K562 (cell line): ENCODE measurements at regions not wholly inside any gene's neighbourhood (a gene's known extent, or its start where the extent isn't known, plus 50 kb on each side); places are given as distances from the start of the nearest gene placed in this dataset.

ENCODE experiments used
- ATAC-seq: fragments of 200-7000 bp; cut with Tn5 transposase; 3 replicates; pipeline ENCODE4 v1.9.1; 2020; ENCODE audit warnings: moderate library complexity
- BruUV-seq: library from RNA; stranded (reverse); fragments of 400-500 nt; replicated peaks from 2 replicates; lab custom pipeline; 2021; lab: Mats Ljungman, UMichigan
- CTCF ChIA-PET: fragments of 300-600 bp; formaldehyde crosslinking; extraction: SDS; loops from one replicate; lab custom pipeline; 2021; ENCODE audit warnings: low intra/inter-chr PET ratio; lab: Yijun Ruan, JAX
- POLR2A ChIA-PET: fragments of 300-600, 350-650 bp; sonication (Branson Sonifier 250); formaldehyde crosslinking; extraction: SDS; loops from one replicate; lab custom pipeline; 2021; ENCODE audit warnings: antibody characterized with exemption, inconsistent platforms; lab: Yijun Ruan, JAX
- DNase-seq, 4 experiments: peaks; one replicate each; pipeline versions ENCODE4 v3.0.0 to v3.0.0-alpha.2; 2011 to 2018; ENCODE audit warnings: low spot score in 3 of 4, mixed read lengths in 3 of 4; ENCODE audit errors: extremely low read depth in 1 of 4
- FAIRE-seq: peaks from 2 replicates; lab custom pipeline; 2011; peaks lifted over from hg19 to GRCh38; lab: Jason Lieb, UNC
- H2AFZ ChIP-seq: 2 replicates; pipeline ENCODE4 v1.6.0; 2011; ENCODE audit warnings: low read depth, low read length, control low read depth, inconsistent platforms
- H3K27ac ChIP-seq: fragments of 200-600 bp; 3 replicates; pipeline ENCODE4 v1.8.0; 2011; ENCODE audit warnings: low read depth, mild to moderate bottlenecking, control low read depth, inconsistent platforms, low read length, moderate library complexity, mixed read lengths; ENCODE audit errors: extremely low read depth
- H3K27me3 ChIP-seq, 2 experiments: fragments of 300-600 bp in 1 of 2; 2 replicates in 1 of 2; 3 replicates in 1 of 2; pipeline versions ENCODE4 v1.6.0 to v1.8.0; 2011; ENCODE audit warnings: inconsistent platforms in 2 of 2, low read length in 2 of 2, mild to moderate bottlenecking in 1 of 2, mixed read lengths in 1 of 2, moderate library complexity in 1 of 2; ENCODE audit not compliant: control insufficient read depth in 2 of 2, insufficient read depth in 2 of 2
- H3K36me3 ChIP-seq: fragments of 300-600 bp; 3 replicates; pipeline ENCODE4 v1.8.0; 2011; ENCODE audit warnings: mild to moderate bottlenecking, low read length, inconsistent platforms; ENCODE audit not compliant: control insufficient read depth, insufficient read depth
- H3K4me1 ChIP-seq, 2 experiments: fragments of 200-600 bp in 1 of 2; replicated peaks in 1 of 2; 2 replicates in 1 of 2; 3 replicates in 1 of 2; pipeline versions ENCODE4 v1.5.1 to v1.8.0; 2011; ENCODE audit warnings: inconsistent platforms in 2 of 2, low read length in 2 of 2, mild to moderate bottlenecking in 1 of 2, mixed read lengths in 1 of 2, moderate library complexity in 1 of 2; ENCODE audit not compliant: control insufficient read depth in 2 of 2, insufficient read depth in 2 of 2
- H3K4me2 ChIP-seq: 2 replicates; pipeline ENCODE4 v1.6.1; 2011; ENCODE audit warnings: low read length, control low read depth, inconsistent platforms, mixed read lengths; ENCODE audit not compliant: insufficient read depth
- H3K4me3 ChIP-seq: fragments of 200-600 bp; sonication (generic), shearing (Covaris generic); 2 replicates; pipeline ENCODE4 v1.5.1; 2016; ENCODE audit warnings: control low read depth, inconsistent platforms
- H3K79me2 ChIP-seq: fragments of 200-600 bp; 3 replicates; pipeline ENCODE4 v1.8.0; 2011; ENCODE audit warnings: low read length, inconsistent platforms; ENCODE audit not compliant: control insufficient read depth, insufficient read depth
- H3K9ac ChIP-seq, 2 experiments: 2 replicates each; pipeline versions ENCODE4 v1.6.0 to v1.6.1; 2011; ENCODE audit warnings: low read depth in 2 of 2, low read length in 2 of 2, control low read depth in 1 of 2, inconsistent platforms in 1 of 2, mild to moderate bottlenecking in 1 of 2, mixed read lengths in 1 of 2; ENCODE audit not compliant: insufficient read depth in 1 of 2
- H3K9me1 ChIP-seq: one replicate; pipeline ENCODE4 v1.6.0; 2011; ENCODE audit warnings: inconsistent platforms, mild to moderate bottlenecking, low read length, moderate library complexity; ENCODE audit not compliant: control insufficient read depth, insufficient read depth
- H3K9me3 ChIP-seq: replicated peaks from 2 replicates; pipeline ENCODE4 v1.5.1; 2011; ENCODE audit warnings: low read depth, low read length, inconsistent platforms; ENCODE audit not compliant: control insufficient read depth, insufficient read depth
- H4K20me1 ChIP-seq: replicated peaks from 2 replicates; pipeline ENCODE4 v1.6.1; 2011; ENCODE audit warnings: low read length, inconsistent platforms, mixed read lengths; ENCODE audit not compliant: control insufficient read depth, insufficient read depth
- CBX3 ChIP-seq, 2 experiments: IDR thresholded peaks; 1 replicate in 1 of 2; 2 replicates in 1 of 2; pipeline ENCODE4 v1.6.1; 2012; ENCODE audit warnings: inconsistent platforms in 2 of 2, low read length in 2 of 2, borderline replicate concordance in 1 of 2, control low read depth in 1 of 2
- DIDO1 ChIP-seq: fragments of 450-650 bp; IDR thresholded peaks from 2 replicates; pipeline ENCODE4 v1.6.1; 2016; ENCODE audit warnings: low read depth, missing biosample characterization, missing genetic modification characterization
- MECOM ChIP-seq: fragments of 250-450 bp; sonication (Bioruptor Pico); IDR thresholded peaks from 2 replicates; pipeline ENCODE4 v1.8.0; 2022; ENCODE audit warnings: inconsistent platforms
- MLX ChIP-seq, 2 experiments: fragments of 450-650 bp in 1 of 2; sonication (generic) in 1 of 2; formaldehyde crosslinking; conservative IDR thresholded peaks; 2 replicates each; pipeline versions ENCODE4 v1.4.0 to v1.8.1; 2020 to 2022; ENCODE audit warnings: mild to moderate bottlenecking in 1 of 2, missing genetic modification reagents in 1 of 2
- NFIC ChIP-seq: fragments of 450-650 bp; IDR thresholded peaks from 2 replicates; pipeline ENCODE4 v1.6.1; 2017; ENCODE audit warnings: mild to moderate bottlenecking, inconsistent platforms
- PREB ChIP-seq: sonication (generic); formaldehyde crosslinking; IDR thresholded peaks from 2 replicates; pipeline ENCODE4 v1.8.1; 2023; ENCODE audit warnings: mild to moderate bottlenecking, missing genetic modification reagents
- RBM17 ChIP-seq: fragments of 200-400 bp; formaldehyde crosslinking; IDR thresholded peaks from 2 replicates; pipeline ENCODE4 v1.6.1; 2017; ENCODE audit warnings: low read depth, mild to moderate bottlenecking, low read length, borderline replicate concordance
- SFPQ ChIP-seq: fragments of 200-400 bp; formaldehyde crosslinking; IDR thresholded peaks from 2 replicates; pipeline ENCODE4 v1.6.1; 2017; ENCODE audit warnings: mild to moderate bottlenecking, low read depth, low read length, moderate library complexity
- TBL1XR1 ChIP-seq, 2 experiments: IDR thresholded peaks; 2 replicates each; pipeline ENCODE4 v1.6.1; 2012; ENCODE audit warnings: improper control_type of control experiment in 2 of 2, low read length in 2 of 2, mild to moderate bottlenecking in 1 of 2
- TCF15 ChIP-seq: fragments of 250-450 bp; sonication (Bioruptor Pico); IDR thresholded peaks from 2 replicates; pipeline ENCODE4 v1.8.0; 2022; ENCODE audit warnings: moderate library complexity, mild to moderate bottlenecking, inconsistent platforms
- TCF3 ChIP-seq: sonication (generic); formaldehyde crosslinking; IDR thresholded peaks from 2 replicates; pipeline ENCODE4 v1.4.0; 2020; ENCODE audit warnings: mild to moderate bottlenecking, missing genetic modification reagents
- TCFL5 ChIP-seq: fragments of 250-450 bp; sonication (Bioruptor Pico); conservative IDR thresholded peaks from 2 replicates; pipeline ENCODE4 v1.6.1; 2021; ENCODE audit warnings: mild to moderate bottlenecking, moderate library complexity, matching md5 sums
- TRIM24 ChIP-seq, 2 experiments: fragments of 450-650 bp; IDR thresholded peaks; 2 replicates each; pipeline ENCODE4 v1.6.1; 2016
- ZBTB2 ChIP-seq: fragments of 450-650 bp; IDR thresholded peaks from 2 replicates; pipeline ENCODE4 v1.6.1; 2016; ENCODE audit warnings: antibody characterized with exemption
- ZC3H11A ChIP-seq: IDR thresholded peaks from 2 replicates; pipeline ENCODE4 v1.6.1; 2012; ENCODE audit warnings: low read depth, low read length, improper control_type of control experiment
- ZNF263 ChIP-seq: sonication (generic); formaldehyde crosslinking; IDR thresholded peaks from 2 replicates; pipeline ENCODE4 v1.8.0; 2022; ENCODE audit warnings: mild to moderate bottlenecking, missing genetic modification reagents, borderline replicate concordance
- ZNF785 ChIP-seq: fragments of 250-450 bp; sonication (Bioruptor Pico); IDR thresholded peaks from 2 replicates; pipeline ENCODE4 v1.4.0; 2020; ENCODE audit warnings: mild to moderate bottlenecking
- WGBS: fragments of 100-300 bp; shearing (Covaris generic); methylation state at CpG from one replicate; pipeline ENCODE4 v1.1.6; 2016; ENCODE audit warnings: low coverage, mixed read lengths; ENCODE audit not compliant: insufficient coverage; ENCODE audit errors: missing lambda C conversion rate; 5-methylcytosine and 5-hydroxymethylcytosine counted together
- in situ Hi-C: fragments of 300-500 bp; cut with MboI; formaldehyde crosslinking; loops from 4 replicates; pipeline ENCODE4 v1.15.0; 2018; ENCODE audit warnings: inconsistent platforms, mixed read lengths
- intact Hi-C: fragments of 100-400 bp; cut with micrococcal nuclease; formaldehyde crosslinking; loops from 2 replicates; pipeline ENCODE4 v1.14.2; 2022

- Histone ChIP-seq H3K4me2 (no peak overlapping the region), H3K27ac (no peak overlapping the region), H3K36me3 (no peaks in the 10 kb centered on the region), H3K4me3 (no peak overlapping the region), H3K9me1 (no peaks in the 10 kb centered on the region), H3K9me3 (no peaks in the 10 kb centered on the region; the same call in 1 of the 2 replicates), H3K9ac (no peak overlapping the region), H4K20me1 (no peaks in the 10 kb centered on the region), H2AFZ (no peak overlapping the region), H3K4me1 (no peaks in the 10 kb centered on the region), H3K27me3 (no peaks in the 10 kb centered on the region), H3K79me2 (no peaks in the 10 kb centered on the region)
- POLR2A ChIA-PET: no interaction called here
- CTCF ChIA-PET: no interaction called here
- FAIRE-seq (no peak), ATAC-seq (no peak), DNase-seq (peak in 1 of 4 experiments; percentile 11)
- WGBS: 2% methylated on average over 4 of the region's 4 CpGs
- in situ Hi-C loops (no loop called here), intact Hi-C loops (no loop called here)
- BruUV-seq: no TSS peak
- TF ChIP-seq DIDO1: no peak
- no peak for TF ChIP-seq PREB (CRISPR knock-in tag)
- peak; percentile 17; the same call in 1 of the 2 replicates for TF ChIP-seq NFIC
- no peak for TF ChIP-seq ZC3H11A
- TF ChIP-seq TCF15 (CRISPR knock-in tag): no peak
- TF ChIP-seq TBL1XR1 (IDR thresholded peaks at IDR 0.05; ENCODE audit: low read length in 2 of 2): no peak
- no peak for TF ChIP-seq RBM17
- TF ChIP-seq TRIM24 (IDR thresholded peaks at IDR 0.05): peak; percentile 62 to 72
- TF ChIP-seq TCFL5 (CRISPR knock-in tag): no peak
- no peak for TF ChIP-seq SFPQ
- TF ChIP-seq ZNF785 (CRISPR knock-in tag): no peak
- TF ChIP-seq TCF3: peak; percentile 35; the same call in 1 of the 2 replicates
- no peak for TF ChIP-seq MLX (CRISPR knock-in tag; conservative IDR thresholded peaks at IDR 0.05)
- TF ChIP-seq CBX3 (IDR thresholded peaks at IDR 0.05; ENCODE audit: borderline replicate concordance in 1 of 2, low read length in 2 of 2): no peak
- no peak for TF ChIP-seq ZNF263 (CRISPR knock-in tag)
- no peak for TF ChIP-seq ZBTB2
- no peak for TF ChIP-seq MECOM (CRISPR knock-in tag)
These were observed 273.1 kb upstream of the SGO1 start for GRCh38 chr3:20458994-20459716.
